GM21515 (cell line): ENCODE measurements at regions not wholly inside any gene's neighbourhood (a gene's known extent, or its start where the extent isn't known, plus 50 kb on each side); places are given as distances from the start of the nearest gene placed in this dataset.

Experiments
- ATAC-seq: cut with Tn5 transposase; IDR thresholded peaks from one replicate; pipeline ENCODE4 v1.9.1; 2021; ENCODE audit not compliant: unreplicated experiment

DNA sequence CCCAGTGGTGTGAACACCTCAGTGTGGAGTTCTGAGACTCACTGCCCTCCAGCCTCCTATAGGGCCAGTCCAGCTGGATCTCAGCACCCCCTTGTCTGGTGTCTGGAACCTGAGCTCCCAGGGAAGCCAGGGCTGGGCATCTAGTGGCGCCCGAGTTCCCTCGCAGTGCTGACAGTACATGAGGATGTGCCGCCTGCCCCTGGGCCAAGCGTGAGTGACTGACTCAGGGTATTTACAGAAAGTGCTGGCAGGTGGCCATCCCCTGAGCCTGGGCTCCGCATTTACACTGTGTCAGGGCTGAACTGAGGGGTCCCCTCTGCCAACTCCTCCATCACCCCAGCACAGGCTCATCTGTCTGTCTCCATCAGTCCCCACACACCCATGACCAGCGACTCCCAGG, 185.3 kb downstream of the BRD1 start:
- ATAC-seq: no peak

DNA sequence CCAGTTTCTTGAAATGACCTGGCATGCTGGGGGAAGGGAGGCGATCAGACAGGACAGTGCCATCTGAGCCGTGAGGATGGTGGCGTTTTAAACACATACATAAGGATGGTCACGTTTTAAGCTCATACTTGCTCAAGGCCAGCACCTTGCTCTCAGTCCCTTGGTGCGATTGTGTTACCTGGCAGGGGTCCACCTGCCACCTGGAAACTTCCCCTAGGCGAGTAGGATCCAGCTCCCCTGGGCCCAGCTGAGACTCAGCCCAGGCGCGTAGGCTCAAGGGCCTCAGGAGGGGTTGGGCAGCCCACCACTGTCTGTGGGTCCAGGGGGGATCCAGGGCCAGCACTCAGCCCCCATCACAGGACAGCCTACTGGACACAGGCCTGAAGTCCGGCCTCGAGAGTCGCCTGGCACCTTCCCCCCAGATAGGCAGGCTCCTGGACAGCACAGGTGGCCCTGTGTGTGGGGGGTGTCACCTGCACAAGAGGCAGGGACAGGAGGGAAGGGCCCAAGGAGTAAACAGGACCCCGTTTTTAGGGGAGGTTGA, 185.8 kb downstream of the BRD1 start:
- ATAC-seq: no peak

DNA sequence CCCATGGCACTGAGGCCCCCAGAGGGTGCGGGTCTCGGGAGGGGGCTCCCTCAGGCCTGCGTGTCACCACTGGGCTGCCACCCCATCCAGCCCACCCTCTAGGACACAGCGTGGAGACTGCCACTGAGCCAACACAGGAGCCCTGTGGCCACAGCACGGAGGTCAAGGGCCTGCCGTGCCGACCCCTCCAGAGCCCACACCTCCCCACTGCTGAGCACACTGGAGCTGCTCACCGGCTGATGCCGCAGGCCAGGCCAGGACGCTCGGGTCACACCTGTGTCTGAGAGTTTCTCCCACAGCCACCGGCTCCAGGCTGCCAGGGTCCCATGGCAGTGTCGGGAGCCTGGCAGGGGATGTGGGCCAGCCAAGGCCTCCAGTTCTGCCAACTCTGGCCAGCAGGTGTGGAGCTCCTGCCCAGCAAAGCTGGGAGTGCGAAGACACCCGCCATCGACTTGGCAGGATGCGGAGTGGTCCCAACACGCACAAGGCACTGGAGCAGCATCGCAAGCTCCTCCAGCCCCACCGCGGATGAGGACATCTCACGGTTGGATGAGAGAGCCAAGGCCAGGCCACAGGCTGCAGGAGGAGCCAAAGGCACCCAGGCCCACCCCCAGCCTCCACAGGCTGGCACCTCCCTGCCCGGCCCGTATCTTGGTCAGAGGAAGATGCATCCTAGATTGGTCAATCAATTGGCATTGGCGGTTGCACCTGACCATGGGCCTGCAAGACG, 187.1 kb downstream of the BRD1 start:
- no peak for ATAC-seq

DNA sequence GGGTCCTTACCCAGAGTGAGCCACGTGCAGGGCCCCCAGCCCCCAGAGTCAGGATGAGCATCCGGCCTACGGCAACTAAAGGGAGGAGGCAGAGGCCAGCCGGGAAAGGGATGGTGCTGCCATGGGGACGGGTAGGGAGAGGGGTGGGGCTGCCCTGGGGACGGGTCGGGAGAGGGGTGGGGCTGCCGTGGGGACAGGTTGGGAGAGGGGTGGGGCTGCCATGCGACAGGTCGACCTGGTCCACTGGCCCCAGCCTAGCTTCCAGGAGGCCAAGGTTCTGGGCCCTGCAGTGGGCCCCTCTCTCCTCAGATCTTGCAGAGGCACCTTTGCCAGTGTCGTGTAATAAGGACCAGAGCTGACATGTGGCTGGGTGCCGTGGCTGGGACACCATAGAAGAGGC, 187.7 kb downstream of the BRD1 start:
- no peak for ATAC-seq

DNA sequence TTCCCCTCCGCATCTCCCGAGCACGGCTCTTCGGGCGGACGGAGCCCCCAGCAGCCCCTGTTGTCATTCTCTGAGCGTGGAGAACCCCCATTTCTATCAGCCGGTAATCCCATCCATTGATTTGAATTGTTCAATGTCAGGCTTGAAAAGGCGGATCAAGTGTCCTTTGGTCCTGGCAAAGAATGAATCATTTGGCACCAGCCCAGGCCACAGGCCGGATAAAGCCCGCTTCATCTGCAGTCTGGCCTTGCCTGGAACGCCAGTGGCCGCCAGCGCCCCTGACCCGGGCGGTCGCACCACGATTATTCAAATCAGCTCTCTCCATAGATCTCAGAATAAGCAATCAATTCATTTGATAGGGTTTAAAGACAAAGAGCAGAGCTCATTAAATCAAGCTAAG, 188.9 kb downstream of the BRD1 start:
- no peak for ATAC-seq

DNA sequence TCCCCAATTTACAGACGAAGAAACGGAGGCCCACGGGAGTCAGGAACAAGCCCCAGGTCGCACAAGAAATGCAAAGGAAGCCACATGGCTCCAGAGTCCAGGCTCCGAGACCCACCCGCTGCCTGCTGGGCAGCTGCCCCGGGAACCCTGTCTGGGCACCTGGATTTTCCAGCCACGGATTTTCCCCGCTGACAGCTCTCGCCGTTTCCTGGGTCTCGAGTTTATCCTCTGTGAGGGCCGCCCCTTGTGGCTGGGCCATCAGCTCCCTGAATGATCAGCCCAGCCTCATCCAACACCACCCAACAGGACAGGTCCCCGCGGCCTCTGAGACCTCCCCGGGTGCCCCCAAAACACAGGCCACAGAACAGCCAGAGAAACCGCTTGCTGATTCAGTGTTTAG, 189.7 kb downstream of the BRD1 start:
- ATAC-seq: no peak

DNA sequence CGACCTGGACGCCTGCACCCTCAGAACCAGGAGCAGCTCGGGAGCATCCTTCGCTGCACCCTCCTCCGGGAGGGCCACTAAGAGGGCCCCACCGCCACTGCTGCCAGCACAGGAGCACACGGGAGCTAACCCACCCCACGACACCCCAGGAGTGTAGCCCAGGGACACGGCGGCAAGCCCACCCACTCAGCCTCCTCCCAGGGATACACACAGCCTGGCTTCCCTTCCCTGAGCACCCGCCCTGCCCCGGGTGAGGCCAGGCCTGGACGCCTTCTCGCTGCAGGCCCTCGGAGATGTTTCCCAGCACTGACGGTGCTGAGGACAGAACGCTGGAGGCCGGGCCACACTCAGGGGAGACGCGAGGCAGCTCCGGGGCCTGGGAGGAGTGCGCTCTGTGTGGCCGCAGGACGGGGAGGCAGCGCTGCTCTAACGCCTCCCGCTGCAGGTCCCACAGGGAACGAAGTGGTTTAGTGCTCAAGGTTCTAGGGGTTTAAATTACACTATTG, 190.4 kb downstream of the BRD1 start:
- ATAC-seq: no peak

DNA sequence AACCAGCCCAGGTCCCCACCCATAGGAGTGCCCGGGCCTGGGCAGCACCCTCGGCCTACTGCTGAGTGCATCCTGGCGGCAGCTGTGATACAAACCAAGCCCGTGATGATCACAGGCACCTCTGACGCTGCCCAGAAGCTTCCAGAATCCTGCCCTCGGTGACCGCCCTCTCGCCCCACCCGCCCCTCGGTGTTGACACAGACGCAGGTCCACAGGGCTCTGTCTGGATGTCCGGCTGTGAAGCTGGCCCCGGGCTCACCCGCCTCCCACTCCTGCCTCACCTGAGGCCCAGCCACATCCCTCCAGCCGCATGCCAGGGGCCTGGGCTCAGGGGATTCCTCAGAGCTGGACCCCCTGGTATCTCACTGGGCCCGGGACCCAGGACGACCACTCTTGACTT, 191.0 kb downstream of the BRD1 start:
- ATAC-seq: no peak

DNA sequence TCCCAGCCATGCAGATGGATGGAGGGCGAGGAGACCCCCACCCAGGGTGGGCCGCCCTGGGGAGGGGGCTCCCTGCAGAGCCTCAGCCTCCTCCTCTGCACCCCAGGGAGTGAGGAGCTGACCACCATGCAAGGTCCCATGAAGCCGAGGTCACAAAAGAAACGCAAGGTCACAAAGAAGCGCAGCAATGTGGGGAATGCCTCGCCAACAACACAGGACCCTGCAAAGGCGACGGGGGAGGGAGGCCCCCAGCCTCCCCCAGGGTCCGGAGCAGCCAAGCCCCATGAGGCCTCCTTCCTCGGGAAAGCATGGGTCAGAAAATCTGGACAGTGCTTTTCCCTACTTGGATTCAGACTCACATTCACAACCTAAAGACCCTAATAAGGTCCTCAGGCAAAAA, 191.5 kb downstream of the BRD1 start:
- no peak for ATAC-seq

DNA sequence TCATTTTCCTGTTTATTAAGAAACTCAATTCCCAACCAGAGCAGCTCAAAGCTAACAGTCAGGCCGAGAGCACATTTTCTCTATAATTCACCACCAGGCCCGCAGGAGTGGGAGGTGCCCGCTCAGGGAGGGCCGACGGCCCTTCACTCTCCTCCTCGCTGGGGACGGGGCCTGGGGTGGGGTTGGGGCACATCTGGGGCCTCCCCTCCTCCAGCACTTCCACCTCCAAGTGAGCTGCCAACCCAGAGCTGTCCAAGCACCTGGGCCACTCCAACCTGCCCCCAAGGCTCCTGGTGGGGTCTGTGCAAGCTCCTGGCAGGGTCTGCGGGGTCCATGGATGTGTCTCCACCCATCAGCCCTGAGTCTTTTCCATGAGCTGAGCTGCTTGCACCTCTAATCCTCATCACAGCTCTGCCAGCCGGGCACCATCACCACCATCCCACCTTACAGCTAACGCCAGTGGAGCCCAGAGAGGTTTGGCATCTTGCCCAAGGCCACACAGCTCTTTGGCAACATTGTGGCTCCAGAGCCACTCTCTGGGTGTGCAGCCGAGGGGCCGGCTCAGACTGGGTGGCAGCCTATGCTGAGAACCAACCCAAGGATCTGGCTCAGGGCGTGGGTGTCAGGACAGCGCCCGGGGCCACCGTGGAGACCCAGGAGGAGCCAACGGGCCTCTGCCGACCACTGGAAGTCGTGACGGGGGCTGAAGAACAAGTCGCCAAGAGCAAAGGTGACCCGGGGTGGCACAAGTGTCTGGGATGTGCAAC, 193.5 kb downstream of the BRD1 start:
- no peak for ATAC-seq

DNA sequence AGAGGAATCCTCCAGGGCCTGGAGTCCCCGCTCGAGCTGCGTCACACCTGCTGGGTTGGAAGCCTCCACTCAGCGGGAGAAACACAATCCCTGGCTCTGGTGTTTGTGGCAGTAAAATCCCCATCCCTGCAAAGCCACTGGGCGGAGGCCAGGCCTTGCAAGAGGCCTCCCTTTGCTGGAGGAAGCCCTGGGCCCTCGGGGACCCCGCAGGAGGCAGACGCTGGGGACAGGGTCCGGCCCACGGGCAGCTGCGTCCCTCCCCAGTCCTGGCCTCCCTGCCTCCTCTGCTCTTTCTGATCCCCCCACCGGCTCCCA, 194.7 kb downstream of the BRD1 start:
- ATAC-seq: no peak

DNA sequence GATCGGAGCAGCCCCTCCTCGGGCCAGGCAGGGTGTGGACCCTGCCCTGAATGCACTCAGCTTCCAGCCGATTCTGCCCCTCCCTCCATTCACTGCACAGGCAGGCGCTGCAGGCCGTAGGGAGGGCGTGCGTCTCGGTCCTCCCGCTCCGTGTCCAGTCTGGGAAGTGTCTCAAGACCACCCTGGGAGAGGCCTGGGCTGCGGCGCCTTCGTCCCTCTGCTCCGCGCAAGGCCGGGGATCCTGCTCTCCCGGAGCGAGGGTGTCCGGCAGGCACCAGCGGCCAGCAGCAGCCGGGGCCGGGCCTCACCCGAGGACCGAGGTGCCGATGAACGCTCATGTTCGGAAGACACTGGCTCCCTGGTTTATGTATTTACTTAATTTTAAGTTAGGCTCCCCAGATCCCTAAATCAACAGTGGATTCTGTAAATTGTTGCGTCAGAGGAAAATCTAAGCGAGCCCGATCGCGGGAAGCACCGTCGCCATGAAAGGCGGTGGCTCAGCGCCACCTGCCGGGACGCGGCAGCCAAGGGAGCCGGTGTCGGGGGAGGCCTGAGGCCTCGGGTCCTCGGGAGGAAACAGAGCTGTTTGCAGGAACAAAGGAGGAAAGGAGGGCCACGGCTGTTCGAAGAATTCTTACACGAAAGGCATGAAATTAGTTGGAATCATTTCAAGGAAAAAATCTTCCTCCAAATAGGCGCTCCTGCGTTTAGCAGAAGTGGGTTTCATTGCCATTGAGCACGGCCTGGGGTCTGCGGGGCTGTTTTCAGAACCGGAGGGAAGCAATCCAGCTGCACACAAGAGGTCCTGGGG, 195.3 kb downstream of the BRD1 start:
- no peak for ATAC-seq

DNA sequence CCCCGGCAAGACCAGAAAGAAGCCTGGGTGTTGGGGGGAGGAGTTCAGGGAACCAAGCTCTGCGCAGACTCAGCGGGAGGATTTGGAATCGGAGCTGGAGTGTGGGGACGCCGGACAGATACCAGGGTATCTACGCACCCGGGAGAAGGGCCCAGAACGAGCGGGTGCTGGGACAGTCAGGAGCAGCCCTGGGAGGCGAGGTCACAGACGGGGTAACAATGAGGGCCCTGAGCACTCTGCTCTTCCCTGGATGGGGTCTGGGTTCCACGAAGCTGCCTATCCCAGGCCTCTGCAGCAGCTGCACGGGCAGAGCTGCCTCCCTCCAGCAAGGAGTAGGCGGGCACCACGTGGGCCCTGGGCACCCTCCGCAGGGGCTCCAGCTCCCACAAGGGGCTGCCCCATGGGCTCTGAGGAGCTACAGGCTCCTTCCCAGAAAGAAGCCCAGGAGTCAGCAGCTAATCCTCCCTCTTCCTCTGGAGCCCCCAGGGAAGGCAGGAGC, 197.2 kb downstream of the BRD1 start:
- ATAC-seq: no peak

DNA sequence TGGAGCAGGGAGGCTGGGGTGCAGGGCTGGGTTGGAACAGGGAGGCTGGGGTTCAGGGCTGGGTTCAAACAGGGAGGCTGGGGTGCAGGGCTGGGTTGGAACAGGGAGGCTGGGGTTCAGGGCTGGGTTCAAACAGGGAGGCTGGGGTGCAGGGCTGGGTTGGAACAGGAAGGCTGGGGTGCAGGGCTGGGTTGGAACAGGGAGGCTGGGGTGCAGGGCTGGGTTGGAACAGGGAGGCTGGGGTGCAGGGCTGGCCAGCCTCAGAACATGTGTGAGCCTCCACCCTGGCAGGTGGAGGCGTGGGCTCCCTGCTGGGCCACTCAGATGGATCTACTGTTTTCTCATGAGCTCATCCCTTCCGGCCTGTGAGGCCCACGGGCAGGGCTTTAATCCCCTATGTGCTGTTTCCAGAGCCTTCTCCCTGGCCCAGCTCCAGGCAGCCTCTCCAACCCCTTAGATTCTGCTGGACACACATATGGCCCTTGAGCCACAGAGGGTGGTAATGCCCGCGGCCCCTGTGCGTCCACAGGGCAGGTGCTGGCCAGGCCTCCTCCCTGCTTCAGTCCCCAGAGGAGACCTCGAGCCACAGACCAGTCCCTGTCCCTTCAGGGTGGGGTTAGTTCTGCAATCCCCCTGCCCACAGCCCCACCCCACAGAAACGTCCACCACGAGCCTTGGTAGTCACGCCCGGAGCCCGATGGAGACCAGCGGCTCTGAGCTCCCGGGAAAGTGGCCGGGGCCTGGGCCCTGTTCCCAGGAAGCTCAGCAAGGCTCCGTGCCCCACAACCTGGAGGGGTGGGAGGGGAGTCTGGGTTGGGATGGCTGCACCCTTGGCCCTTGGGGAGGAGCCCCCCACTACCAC, 197.9 kb downstream of the BRD1 start:
- no peak for ATAC-seq

DNA sequence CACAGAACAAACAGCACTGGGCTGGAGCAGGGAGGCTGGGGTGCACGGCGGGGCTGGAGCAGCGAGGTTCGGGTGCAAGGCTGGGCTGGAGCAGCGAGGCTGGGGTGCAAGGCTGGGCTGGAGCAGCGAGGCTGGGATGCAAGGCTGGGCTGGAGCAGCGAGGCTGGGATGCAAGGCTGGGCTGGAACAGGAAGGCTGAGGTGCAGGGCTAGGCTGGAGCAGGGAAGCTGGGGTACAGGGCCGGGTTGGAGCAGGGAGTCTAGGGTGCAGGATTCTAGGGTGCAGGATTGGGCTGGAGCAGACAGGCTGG, 198.5 kb downstream of the BRD1 start:
- no peak for ATAC-seq

DNA sequence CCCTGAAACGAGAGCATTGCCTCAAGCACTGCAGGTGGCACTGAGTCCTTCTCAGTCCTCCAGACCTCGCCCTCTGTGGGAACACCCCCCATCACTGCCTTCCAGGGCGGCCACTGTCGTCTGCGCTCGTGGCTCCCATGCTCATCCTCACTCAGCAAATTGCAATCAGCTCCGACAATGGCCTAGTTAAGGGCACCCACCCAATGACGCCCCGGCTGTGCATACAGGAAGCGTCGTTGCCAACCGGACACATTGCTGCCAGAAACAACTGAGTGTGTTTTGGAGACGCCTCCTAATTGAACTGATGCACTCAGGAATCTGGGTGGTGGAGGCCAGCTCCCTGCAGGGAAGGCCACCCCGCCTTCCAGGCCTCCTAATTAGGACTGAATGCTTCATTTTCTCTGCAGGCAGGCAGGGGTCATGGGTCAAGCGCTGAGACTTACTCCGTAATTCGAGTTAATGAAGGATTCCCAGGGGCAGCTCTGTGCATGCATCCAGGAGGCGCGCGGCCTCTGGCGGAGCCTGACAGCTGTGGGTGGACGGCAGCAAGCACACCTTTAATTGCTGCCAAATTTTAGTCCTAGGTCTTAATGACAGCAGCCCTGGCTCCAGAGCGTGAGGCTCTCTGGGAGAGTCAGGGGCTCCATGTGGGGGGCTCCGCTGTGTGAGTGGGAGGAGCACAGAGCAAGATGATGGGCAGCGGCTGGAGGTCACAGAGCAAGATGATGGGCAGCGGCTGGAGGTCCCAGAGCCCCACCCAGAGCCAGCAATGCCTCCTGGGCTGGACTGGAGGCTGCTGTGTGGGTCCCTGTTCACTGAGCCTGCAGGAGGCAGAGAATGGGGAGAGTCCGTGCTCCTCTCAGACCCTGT, 199.0 kb downstream of the BRD1 start:
- ATAC-seq: no peak

DNA sequence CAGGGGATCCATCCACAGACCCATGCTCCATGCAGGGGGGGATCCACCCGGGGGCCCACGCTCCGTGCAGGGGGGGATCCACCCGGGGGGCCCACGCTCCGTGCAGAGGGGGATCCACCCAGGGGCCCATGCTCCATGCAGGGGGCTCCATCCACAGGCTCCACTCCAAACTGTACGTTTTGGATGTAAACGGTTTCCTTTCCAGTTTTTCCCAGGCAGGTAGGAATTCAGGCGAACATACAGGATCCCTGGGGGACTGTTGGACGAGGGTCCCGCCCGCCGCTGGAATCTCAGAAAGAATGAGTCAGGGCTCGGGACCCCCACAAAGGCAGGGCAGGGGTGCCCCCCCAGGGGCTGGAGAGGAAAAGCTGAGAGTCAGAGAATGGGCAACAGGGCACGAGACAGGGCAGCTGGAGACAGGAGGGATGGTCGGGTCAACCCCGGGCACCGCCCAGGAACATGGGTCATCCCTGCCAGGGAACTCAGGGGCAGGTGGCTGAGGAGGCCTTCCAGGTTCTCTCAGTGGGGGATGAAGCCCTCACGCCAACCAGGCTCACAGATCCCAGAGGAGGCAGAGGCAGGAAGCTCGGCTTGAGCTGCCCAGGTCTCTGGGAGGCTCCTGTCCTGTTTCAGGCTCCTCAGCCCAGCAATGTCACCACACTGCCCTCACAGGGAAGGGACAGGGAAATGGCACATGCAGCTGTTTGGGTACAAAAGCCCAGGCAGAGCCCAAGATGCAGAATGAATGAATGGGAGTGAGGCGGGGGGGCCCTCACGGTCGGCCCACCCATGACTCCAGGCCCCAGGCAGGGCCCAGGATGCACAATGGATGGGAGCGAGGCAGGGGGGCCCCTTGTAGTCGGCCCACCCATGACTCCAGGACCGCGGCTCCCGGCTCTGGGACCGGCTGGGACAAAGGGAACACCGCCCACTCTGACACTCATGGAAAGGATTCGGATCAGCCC, 200.2 kb downstream of the BRD1 start:
- no peak for ATAC-seq

DNA sequence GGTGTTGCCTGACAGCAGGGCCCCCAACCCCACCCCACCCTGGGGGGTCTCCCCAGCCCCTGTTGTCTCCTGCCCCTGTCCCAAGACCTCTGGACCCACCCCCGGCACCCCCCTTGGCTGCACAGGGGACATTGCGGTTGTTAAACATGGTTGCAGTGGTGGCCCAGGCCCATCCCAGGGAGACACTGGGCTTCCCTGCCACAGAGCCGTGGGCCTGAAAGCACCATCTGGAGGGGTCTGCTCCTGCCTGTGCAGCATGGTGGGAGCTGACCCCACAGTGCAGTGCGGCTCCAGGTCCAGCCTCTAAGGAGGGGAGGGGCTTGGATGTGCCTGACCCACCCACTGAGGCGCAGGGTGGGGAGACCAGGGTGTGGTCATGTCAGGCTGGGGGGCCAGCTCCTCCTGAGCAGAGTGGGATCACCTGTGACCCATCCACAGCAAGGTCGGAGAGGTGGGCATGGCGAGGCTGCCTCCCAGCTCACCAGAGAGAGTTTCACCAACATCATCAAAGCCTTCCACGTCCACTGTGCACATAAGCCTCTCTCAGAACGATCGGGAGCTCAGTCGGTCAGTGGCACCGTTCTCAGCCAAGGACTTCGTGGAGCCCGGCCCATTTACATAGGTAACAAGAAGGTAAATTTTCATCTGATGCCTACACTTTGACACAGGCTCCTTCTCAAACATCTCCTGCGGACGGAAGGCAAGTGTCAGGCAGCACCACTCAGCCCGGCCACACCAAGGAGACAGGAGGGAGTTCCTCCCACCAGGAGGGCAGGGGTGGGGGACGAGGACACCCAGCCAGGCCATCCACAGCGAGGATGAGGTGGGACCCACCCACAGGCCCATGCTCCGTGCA, 201.1 kb downstream of the BRD1 start:
- ATAC-seq: no peak
